GF-D8 (cell line): ENCODE measurements at regions not wholly inside any gene's neighbourhood (a gene's known extent, or its start where the extent isn't known, plus 50 kb on each side); places are given as distances from the start of the nearest gene placed in this dataset.
"Not testable (repeated sequence)": the region's sequence is repeated elsewhere in the genome, so short reads cannot be mapped to it uniquely, and the experiment has no call there.

Source experiments
- DNase-seq: peaks from one replicate; lab custom pipeline; 2025; lab: John Stamatoyannopoulos, UW

GRCh38 chr1:188170411-188170810, 1341.7 kb downstream of the PLA2G4A start:
- DNase-seq = no peak

- no peak for DNase-seq
Measured at GRCh38 chr1:188170935-188171334, 1342.2 kb downstream of the PLA2G4A start.

GRCh38 chr1:188182063-188182462, 1353.3 kb downstream of the PLA2G4A start:
- not testable (repeated sequence) for DNase-seq

GRCh38 chr1:188188317-188188716, 1359.6 kb downstream of the PLA2G4A start:
- DNase-seq = no peak

- DNase-seq = no peak
Measured at GRCh38 chr1:188194916-188195315, 1366.2 kb downstream of the PLA2G4A start.

- no peak for DNase-seq
Measured at GRCh38 chr1:188218289-188218688, 1389.5 kb downstream of the PLA2G4A start.

GRCh38 chr1:188220051-188220450, 1391.3 kb downstream of the PLA2G4A start:
- no peak for DNase-seq

- DNase-seq = no peak
Measured at GRCh38 chr1:188224263-188224662, 1395.5 kb downstream of the PLA2G4A start.

GRCh38 chr1:188225975-188226374, 1397.2 kb downstream of the PLA2G4A start:
- DNase-seq = no peak

GRCh38 chr1:188228623-188229022, 1399.9 kb downstream of the PLA2G4A start:
- no peak for DNase-seq

- DNase-seq = no peak
Measured at GRCh38 chr1:188237573-188238348, 1409.0 kb downstream of the PLA2G4A start.

- no peak for DNase-seq
Measured at GRCh38 chr1:188240772-188241406, 1412.1 kb downstream of the PLA2G4A start.

- DNase-seq = no peak
Measured at GRCh38 chr1:188241629-188242028, 1412.9 kb downstream of the PLA2G4A start.

GRCh38 chr1:188243456-188243855, 1414.7 kb downstream of the PLA2G4A start:
- no peak for DNase-seq

- no peak for DNase-seq
Measured at GRCh38 chr1:188244681-188245080, 1415.9 kb downstream of the PLA2G4A start.

- no peak for DNase-seq
Measured at GRCh38 chr1:188247255-188247654, 1418.5 kb downstream of the PLA2G4A start.

- no peak for DNase-seq
Measured at GRCh38 chr1:188249811-188250210, 1421.1 kb downstream of the PLA2G4A start.

- no peak for DNase-seq
Measured at GRCh38 chr1:188251036-188251435, 1422.3 kb downstream of the PLA2G4A start.

GRCh38 chr1:188261849-188262248, 1433.1 kb downstream of the PLA2G4A start:
- DNase-seq = no peak

- no peak for DNase-seq
Measured at GRCh38 chr1:188269956-188270355, 1441.2 kb downstream of the PLA2G4A start.

- no peak for DNase-seq
Measured at GRCh38 chr1:188270497-188270896, 1441.7 kb downstream of the PLA2G4A start.

GRCh38 chr1:188277771-188278170, 1449.0 kb downstream of the PLA2G4A start:
- no peak for DNase-seq

- DNase-seq = no peak
Measured at GRCh38 chr1:188281921-188282320, 1453.2 kb downstream of the PLA2G4A start.

GRCh38 chr1:188295157-188295556, 1466.4 kb downstream of the PLA2G4A start:
- DNase-seq = no peak
